ENCODE measurements at regions not wholly inside any gene's neighbourhood (a gene's known extent, or its start where the extent isn't known, plus 50 kb on each side); places are given as distances from the start of the nearest gene placed in this dataset.

DNA sequence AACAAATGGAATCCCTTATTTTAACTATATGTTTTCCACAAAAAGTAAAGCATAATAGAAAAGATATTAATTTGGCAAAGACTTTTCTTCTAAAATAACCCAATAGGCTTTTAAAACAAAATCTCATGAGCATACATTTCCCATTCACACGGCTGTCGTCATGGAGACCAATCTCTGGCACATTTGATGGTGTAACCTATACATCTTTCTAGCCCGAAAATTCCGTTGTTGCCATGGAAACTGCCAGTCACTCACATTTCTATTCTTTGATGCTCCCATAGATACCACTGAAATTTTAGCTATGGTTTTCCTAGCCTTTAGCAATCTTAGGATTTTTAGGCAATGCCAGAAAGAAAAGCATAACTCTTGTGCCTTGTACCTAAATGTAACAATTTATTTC is 262.9 kb upstream of the TRPM3 start (continued):
- TF ChIP-seq, protein P1, sequence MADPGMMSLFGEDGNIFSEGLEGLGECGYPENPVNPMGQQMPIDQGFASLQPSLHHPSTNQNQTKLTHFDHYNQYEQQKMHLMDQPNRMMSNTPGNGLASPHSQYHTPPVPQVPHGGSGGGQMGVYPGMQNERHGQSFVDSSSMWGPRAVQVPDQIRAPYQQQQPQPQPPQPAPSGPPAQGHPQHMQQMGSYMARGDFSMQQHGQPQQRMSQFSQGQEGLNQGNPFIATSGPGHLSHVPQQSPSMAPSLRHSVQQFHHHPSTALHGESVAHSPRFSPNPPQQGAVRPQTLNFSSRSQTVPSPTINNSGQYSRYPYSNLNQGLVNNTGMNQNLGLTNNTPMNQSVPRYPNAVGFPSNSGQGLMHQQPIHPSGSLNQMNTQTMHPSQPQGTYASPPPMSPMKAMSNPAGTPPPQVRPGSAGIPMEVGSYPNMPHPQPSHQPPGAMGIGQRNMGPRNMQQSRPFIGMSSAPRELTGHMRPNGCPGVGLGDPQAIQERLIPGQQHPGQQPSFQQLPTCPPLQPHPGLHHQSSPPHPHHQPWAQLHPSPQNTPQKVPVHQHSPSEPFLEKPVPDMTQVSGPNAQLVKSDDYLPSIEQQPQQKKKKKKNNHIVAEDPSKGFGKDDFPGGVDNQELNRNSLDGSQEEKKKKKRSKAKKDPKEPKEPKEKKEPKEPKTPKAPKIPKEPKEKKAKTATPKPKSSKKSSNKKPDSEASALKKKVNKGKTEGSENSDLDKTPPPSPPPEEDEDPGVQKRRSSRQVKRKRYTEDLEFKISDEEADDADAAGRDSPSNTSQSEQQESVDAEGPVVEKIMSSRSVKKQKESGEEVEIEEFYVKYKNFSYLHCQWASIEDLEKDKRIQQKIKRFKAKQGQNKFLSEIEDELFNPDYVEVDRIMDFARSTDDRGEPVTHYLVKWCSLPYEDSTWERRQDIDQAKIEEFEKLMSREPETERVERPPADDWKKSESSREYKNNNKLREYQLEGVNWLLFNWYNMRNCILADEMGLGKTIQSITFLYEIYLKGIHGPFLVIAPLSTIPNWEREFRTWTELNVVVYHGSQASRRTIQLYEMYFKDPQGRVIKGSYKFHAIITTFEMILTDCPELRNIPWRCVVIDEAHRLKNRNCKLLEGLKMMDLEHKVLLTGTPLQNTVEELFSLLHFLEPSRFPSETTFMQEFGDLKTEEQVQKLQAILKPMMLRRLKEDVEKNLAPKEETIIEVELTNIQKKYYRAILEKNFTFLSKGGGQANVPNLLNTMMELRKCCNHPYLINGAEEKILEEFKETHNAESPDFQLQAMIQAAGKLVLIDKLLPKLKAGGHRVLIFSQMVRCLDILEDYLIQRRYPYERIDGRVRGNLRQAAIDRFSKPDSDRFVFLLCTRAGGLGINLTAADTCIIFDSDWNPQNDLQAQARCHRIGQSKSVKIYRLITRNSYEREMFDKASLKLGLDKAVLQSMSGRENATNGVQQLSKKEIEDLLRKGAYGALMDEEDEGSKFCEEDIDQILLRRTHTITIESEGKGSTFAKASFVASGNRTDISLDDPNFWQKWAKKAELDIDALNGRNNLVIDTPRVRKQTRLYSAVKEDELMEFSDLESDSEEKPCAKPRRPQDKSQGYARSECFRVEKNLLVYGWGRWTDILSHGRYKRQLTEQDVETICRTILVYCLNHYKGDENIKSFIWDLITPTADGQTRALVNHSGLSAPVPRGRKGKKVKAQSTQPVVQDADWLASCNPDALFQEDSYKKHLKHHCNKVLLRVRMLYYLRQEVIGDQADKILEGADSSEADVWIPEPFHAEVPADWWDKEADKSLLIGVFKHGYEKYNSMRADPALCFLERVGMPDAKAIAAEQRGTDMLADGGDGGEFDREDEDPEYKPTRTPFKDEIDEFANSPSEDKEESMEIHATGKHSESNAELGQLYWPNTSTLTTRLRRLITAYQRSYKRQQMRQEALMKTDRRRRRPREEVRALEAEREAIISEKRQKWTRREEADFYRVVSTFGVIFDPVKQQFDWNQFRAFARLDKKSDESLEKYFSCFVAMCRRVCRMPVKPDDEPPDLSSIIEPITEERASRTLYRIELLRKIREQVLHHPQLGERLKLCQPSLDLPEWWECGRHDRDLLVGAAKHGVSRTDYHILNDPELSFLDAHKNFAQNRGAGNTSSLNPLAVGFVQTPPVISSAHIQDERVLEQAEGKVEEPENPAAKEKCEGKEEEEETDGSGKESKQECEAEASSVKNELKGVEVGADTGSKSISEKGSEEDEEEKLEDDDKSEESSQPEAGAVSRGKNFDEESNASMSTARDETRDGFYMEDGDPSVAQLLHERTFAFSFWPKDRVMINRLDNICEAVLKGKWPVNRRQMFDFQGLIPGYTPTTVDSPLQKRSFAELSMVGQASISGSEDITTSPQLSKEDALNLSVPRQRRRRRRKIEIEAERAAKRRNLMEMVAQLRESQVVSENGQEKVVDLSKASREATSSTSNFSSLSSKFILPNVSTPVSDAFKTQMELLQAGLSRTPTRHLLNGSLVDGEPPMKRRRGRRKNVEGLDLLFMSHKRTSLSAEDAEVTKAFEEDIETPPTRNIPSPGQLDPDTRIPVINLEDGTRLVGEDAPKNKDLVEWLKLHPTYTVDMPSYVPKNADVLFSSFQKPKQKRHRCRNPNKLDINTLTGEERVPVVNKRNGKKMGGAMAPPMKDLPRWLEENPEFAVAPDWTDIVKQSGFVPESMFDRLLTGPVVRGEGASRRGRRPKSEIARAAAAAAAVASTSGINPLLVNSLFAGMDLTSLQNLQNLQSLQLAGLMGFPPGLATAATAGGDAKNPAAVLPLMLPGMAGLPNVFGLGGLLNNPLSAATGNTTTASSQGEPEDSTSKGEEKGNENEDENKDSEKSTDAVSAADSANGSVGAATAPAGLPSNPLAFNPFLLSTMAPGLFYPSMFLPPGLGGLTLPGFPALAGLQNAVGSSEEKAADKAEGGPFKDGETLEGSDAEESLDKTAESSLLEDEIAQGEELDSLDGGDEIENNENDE (IDR thresholded peaks at IDR 0.05; ENCODE audit: insufficient replicate concordance, low read length): no peak
- TF ChIP-seq EP300 (IDR thresholded peaks at IDR 0.05; ENCODE audit: borderline replicate concordance in 1 of 2, low read depth in 2 of 2, low read length in 2 of 2) (no peak), FOSL1 (IDR thresholded peaks at IDR 0.05; ENCODE audit: insufficient read depth, low read depth, low read length) (no peak), TAF1 (IDR thresholded peaks at IDR 0.05; ENCODE audit: low read depth, low read length) (no peak), TEAD4 (IDR thresholded peaks at IDR 0.05; ENCODE audit: low read depth, low read length) (no peak), CHD2 (IDR thresholded peaks at IDR 0.05; ENCODE audit: low read length) (no peak), BRCA1 (IDR thresholded peaks at IDR 0.05; ENCODE audit: low read depth, low read length) (no peak)
- TF ChIP-seq, protein P2, sequence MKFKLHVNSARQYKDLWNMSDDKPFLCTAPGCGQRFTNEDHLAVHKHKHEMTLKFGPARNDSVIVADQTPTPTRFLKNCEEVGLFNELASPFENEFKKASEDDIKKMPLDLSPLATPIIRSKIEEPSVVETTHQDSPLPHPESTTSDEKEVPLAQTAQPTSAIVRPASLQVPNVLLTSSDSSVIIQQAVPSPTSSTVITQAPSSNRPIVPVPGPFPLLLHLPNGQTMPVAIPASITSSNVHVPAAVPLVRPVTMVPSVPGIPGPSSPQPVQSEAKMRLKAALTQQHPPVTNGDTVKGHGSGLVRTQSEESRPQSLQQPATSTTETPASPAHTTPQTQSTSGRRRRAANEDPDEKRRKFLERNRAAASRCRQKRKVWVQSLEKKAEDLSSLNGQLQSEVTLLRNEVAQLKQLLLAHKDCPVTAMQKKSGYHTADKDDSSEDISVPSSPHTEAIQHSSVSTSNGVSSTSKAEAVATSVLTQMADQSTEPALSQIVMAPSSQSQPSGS (IDR thresholded peaks at IDR 0.05; ENCODE audit: low read length): no peak
